Ascending aorta (tissue), 2 donors: ENCODE measurements at regions not wholly inside any gene's neighbourhood (a gene's known extent, or its start where the extent isn't known, plus 50 kb on each side); places are given as distances from the start of the nearest gene placed in this dataset.

Experiments used
- DNase-seq, 2 donors: peaks; one replicate each; pipeline ENCODE4 v3.0.0-alpha.2; 2019; ENCODE audit warnings: low spot score in 2 of 2
- H3K27ac ChIP-seq, 2 donors: fragments of 200-600 bp; sonication (generic); one replicate each; pipeline ENCODE4 v1.5.1; 2016 to 2017; ENCODE audit warnings: mild to moderate bottlenecking in 1 of 2
- H3K27me3 ChIP-seq: fragments of 200-600 bp; sonication (generic); one replicate; pipeline ENCODE4 v1.5.1; 2017
- H3K36me3 ChIP-seq, 2 donors: fragments of 200-600 bp; sonication (generic); one replicate each; pipeline ENCODE4 v1.5.1; 2016
- H3K4me1 ChIP-seq, 2 donors: fragments of 200-600 bp; sonication (generic); one replicate each; pipeline ENCODE4 v1.5.1; 2016 to 2017; ENCODE audit warnings: mild to moderate bottlenecking in 1 of 2
- H3K4me3 ChIP-seq, 2 donors: fragments of 200-600 bp; sonication (generic); one replicate each; pipeline ENCODE4 v1.5.1; 2016 to 2017; ENCODE audit warnings: mild to moderate bottlenecking in 1 of 2
- H3K9me3 ChIP-seq, 2 donors: fragments of 200-600 bp; sonication (generic); one replicate each; pipeline ENCODE4 v1.5.1; 2016
- intact Hi-C: fragments of 100-400 bp; cut with DNase I; formaldehyde crosslinking; loops from one replicate; pipeline ENCODE4 v1.15.1; 2023
- TF ChIP-seq, protein P1 (sequence below), 3 experiments: fragments of 200-600 bp in 2 of 3; fragments of 450-650 bp in 1 of 3; sonication (generic) in 2 of 3; IDR thresholded peaks; one replicate each; pipeline ENCODE4 v1.5.1; 2016 to 2019; ENCODE audit warnings: antibody characterized with exemption in 3 of 3, mild to moderate bottlenecking in 1 of 3, moderate library complexity in 1 of 3

DNA sequence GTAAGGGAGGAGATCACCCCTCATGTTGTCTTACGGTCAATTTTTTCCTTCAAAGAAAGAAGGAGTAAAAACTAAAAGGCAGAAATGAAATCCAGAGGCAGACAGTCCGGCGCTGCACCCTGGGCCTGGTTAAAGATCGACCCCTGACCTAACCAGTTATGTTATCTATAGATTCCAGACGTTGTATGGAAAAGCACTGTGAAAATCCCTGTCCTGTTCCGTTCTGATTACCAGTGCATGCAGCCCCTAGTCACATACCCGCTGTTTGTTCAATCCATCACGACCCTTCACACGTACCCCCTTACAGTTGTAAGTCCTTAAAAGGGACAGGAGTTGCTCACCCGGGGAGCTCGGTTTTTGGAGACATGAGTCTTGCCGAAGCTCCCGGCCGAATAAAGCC is 105.6 kb upstream of the JADE1 start:
- DNase-seq, result no peak

DNA sequence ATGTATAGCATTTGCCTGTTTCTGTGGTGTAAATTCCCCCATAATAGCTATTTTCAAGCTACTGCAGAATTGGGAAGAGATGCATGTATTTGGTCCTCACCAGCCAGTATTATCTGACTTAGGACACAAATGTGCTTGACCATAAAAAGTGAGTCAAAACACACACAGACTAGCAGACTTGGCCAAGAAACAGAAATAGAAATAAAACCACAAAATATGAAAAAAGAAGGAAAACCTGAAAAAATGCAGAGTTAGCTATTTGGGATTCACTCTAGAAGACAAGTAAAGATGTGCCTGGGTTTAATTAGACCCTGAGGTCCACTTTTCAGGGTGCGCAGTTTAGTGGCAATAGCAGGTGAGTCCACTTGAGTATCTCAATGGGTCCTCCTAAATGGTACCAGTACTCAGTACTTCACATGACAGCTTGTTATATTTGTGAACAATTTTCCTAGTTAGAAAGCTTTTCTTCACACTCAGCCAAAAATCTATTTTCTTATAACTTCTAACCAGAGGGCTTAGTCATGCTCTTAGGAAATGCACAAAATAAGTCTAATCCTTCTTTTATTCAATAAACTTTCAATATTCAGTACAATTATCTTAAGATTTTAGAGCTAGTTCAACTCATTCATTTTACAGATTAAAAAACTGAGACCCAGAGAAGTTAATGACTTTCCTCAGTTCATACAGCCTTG is 108.7 kb upstream of the JADE1 start:
- H3K4me3 ChIP-seq, result no peak overlapping the region
- no peak for DNase-seq
- H3K36me3 ChIP-seq, result no peaks in the 10 kb centered on the region
- no peaks in the 10 kb centered on the region for H3K9me3 ChIP-seq
- no peak overlapping the region for H3K27ac ChIP-seq
- no peaks in the 10 kb centered on the region for H3K27me3 ChIP-seq
- TF ChIP-seq, protein P1, sequence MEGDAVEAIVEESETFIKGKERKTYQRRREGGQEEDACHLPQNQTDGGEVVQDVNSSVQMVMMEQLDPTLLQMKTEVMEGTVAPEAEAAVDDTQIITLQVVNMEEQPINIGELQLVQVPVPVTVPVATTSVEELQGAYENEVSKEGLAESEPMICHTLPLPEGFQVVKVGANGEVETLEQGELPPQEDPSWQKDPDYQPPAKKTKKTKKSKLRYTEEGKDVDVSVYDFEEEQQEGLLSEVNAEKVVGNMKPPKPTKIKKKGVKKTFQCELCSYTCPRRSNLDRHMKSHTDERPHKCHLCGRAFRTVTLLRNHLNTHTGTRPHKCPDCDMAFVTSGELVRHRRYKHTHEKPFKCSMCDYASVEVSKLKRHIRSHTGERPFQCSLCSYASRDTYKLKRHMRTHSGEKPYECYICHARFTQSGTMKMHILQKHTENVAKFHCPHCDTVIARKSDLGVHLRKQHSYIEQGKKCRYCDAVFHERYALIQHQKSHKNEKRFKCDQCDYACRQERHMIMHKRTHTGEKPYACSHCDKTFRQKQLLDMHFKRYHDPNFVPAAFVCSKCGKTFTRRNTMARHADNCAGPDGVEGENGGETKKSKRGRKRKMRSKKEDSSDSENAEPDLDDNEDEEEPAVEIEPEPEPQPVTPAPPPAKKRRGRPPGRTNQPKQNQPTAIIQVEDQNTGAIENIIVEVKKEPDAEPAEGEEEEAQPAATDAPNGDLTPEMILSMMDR (IDR thresholded peaks at IDR 0.05), result no peak
- intact Hi-C loops, result no loop called here
- no peaks in the 10 kb centered on the region for H3K4me1 ChIP-seq

More for the DNA sequence above, 105.6 kb upstream of the JADE1 start:
- intact Hi-C loops, result no loop called here
- H3K9me3 ChIP-seq, result no peaks in the 10 kb centered on the region
- H3K4me1 ChIP-seq, result no peaks in the 10 kb centered on the region
- H3K4me3 ChIP-seq, result no peak overlapping the region
- H3K27me3 ChIP-seq, result no peaks in the 10 kb centered on the region
- no peak overlapping the region for H3K27ac ChIP-seq
- H3K36me3 ChIP-seq, result no peaks in the 10 kb centered on the region
- TF ChIP-seq, protein P1 (IDR thresholded peaks at IDR 0.05), result no peak

DNA sequence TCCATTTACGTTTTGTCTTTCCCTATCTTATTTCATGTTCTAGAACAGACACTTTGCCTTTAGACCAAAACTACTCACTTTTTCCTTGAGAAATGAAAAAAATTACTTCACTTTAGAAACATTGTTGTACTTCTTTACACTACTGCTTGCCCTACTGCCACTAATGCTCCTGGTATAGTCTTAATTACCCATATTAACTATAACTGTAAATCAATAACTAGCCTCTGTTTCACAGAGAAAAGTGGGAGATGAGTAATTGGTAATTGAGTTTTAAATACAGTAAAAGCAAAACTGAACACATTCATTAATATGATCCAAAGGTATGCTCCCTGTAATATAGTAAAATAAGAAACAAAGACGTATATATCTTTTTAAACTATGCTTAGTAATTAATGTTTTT is 111.1 kb upstream of the JADE1 start:
- H3K36me3 ChIP-seq, result no peaks in the 10 kb centered on the region
- intact Hi-C loops, result no loop called here
- H3K9me3 ChIP-seq, result no peaks in the 10 kb centered on the region
- no peak overlapping the region for H3K27ac ChIP-seq
- H3K4me1 ChIP-seq, result no peaks in the 10 kb centered on the region
- TF ChIP-seq, protein P1 (IDR thresholded peaks at IDR 0.05), result no peak
- no peak overlapping the region for H3K4me3 ChIP-seq
- no peak for DNase-seq
- no peaks in the 10 kb centered on the region for H3K27me3 ChIP-seq

DNA sequence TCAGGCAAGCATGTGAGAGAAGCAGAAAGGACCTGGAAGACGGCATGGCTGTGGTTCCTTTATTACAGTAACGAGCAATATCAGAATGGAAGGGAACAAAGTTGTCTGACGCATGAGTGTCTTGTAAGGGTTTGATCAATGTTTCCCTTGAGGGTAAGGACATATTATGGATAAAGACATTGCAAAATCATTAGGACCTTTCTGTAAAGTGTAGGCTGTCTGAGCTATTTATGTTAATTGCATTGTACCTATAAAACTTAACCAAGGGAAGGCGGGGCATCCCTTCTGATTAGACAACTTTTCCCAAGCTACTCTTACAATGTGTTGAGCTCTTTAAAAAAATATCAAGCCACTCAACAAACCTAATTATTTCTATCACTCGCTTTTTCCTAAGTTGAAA is 112.2 kb upstream of the JADE1 start:
- H3K36me3 ChIP-seq, result no peaks in the 10 kb centered on the region
- intact Hi-C loops, result no loop called here
- H3K27me3 ChIP-seq, result no peaks in the 10 kb centered on the region
- H3K4me3 ChIP-seq, result no peak overlapping the region
- no peaks in the 10 kb centered on the region for H3K4me1 ChIP-seq
- TF ChIP-seq, protein P1 (IDR thresholded peaks at IDR 0.05), result no peak
- H3K27ac ChIP-seq, result no peak overlapping the region
- H3K9me3 ChIP-seq, result no peaks in the 10 kb centered on the region
- DNase-seq, result no peak

DNA sequence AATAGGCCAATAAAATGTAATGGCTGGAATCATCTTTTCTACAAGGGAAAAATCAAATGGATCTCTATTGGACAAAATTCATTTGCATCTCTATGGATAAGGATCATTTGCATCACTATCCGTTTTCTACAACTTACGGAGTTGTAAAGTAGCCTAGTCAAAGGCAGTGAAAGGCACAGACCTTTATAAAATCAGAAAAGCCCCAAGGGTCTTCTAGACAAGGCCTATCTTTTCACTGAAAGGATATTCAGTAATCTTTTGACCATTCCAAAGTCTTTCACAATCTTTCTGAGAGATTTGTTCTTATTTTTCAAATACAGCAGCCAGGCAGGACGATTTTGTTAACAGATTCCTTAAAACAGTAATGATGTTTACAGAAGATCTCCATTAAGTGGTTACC is 119.5 kb upstream of the JADE1 start:
- TF ChIP-seq, protein P1 (IDR thresholded peaks at IDR 0.05), result no peak
- intact Hi-C loops, result no loop called here
- no peak for DNase-seq
- no peak overlapping the region for H3K4me3 ChIP-seq
- no peaks in the 10 kb centered on the region for H3K36me3 ChIP-seq
- no peak overlapping the region for H3K27ac ChIP-seq
- H3K27me3 ChIP-seq, result no peaks in the 10 kb centered on the region
- H3K9me3 ChIP-seq, result no peaks in the 10 kb centered on the region
- no peaks in the 10 kb centered on the region for H3K4me1 ChIP-seq
